Stomach (tissue), 4 donors: ENCODE measurements at regions not wholly inside any gene's neighbourhood (a gene's known extent, or its start where the extent isn't known, plus 50 kb on each side); places are given as distances from the start of the nearest gene placed in this dataset.

Experiments
- EP300 ChIP-seq: sonication (generic); formaldehyde crosslinking; IDR thresholded peaks from one replicate; pipeline ENCODE4 v1.6.1; 2017; ENCODE audit warnings: antibody characterized with exemption
- POLR2A ChIP-seq, 4 donors: fragments of 450-650 bp; IDR thresholded peaks; one replicate each; pipeline ENCODE4 v1.6.1; 2016; ENCODE audit warnings: antibody characterized with exemption in 4 of 4, control low read depth in 2 of 4, mild to moderate bottlenecking in 1 of 4, moderate library complexity in 1 of 4
- TF ChIP-seq, protein P1 (sequence below), 7 experiments: fragments of 450-650 bp in 4 of 7; fragments of 200-600 bp in 3 of 7; sonication (generic) in 3 of 7; IDR thresholded peaks; one replicate each; pipeline ENCODE4 v1.5.1; 2016 to 2019; ENCODE audit warnings: antibody characterized with exemption in 7 of 7, control low read depth in 2 of 7, mild to moderate bottlenecking in 1 of 7

DNA sequence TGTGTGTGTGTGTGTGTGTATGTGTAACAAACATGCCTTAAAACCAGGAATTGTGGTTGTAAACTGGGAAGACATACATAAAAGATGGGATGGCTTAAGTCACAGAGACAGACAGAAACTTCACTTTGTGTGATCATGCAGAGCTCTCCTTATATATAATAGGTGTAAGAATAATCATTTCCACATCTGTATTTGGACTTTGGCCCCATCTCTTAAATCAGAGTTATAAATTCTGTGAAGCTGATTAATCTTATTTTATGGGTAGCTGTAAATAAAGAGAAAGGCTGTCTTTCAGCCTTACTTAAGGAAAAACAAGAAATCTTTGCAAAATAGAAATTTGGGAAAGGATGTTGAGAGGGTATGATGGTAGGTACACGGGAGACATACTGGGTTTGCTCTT lies 174.6 kb upstream of the PITX2 start:
- TF ChIP-seq, protein P1, sequence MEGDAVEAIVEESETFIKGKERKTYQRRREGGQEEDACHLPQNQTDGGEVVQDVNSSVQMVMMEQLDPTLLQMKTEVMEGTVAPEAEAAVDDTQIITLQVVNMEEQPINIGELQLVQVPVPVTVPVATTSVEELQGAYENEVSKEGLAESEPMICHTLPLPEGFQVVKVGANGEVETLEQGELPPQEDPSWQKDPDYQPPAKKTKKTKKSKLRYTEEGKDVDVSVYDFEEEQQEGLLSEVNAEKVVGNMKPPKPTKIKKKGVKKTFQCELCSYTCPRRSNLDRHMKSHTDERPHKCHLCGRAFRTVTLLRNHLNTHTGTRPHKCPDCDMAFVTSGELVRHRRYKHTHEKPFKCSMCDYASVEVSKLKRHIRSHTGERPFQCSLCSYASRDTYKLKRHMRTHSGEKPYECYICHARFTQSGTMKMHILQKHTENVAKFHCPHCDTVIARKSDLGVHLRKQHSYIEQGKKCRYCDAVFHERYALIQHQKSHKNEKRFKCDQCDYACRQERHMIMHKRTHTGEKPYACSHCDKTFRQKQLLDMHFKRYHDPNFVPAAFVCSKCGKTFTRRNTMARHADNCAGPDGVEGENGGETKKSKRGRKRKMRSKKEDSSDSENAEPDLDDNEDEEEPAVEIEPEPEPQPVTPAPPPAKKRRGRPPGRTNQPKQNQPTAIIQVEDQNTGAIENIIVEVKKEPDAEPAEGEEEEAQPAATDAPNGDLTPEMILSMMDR (IDR thresholded peaks at IDR 0.05): no peak
- TF ChIP-seq POLR2A (IDR thresholded peaks at IDR 0.05) (no peak), EP300 (no peak)
